Calu3 (cell line): ENCODE measurements at regions not wholly inside any gene's neighbourhood (a gene's known extent, or its start where the extent isn't known, plus 50 kb on each side); places are given as distances from the start of the nearest gene placed in this dataset.

ENCODE experiments used
- BruUV-seq: library from RNA; stranded (reverse); fragments of 400-500 nt; replicated peaks from 2 replicates; lab custom pipeline; 2021; lab: Mats Ljungman, UMichigan
- CTCF ChIA-PET: fragments of 300-600 bp; sonication (Branson Sonifier 250); formaldehyde crosslinking; loops from one replicate; lab custom pipeline; 2022; ENCODE audit warnings: antibody characterized with exemption; lab: Charles Lee
- DNase-seq: peaks from one replicate; pipeline ENCODE4 v3.0.0; 2022
- H3K27ac Mint-ChIP-seq: one replicate; pipeline ENCODE4 v1.8.0; 2022; ENCODE audit warnings: mixed read lengths; ENCODE audit not compliant: unreplicated experiment
- H3K27me3 Mint-ChIP-seq: one replicate; pipeline ENCODE4 v1.8.0; 2022; ENCODE audit warnings: mixed read lengths; ENCODE audit not compliant: unreplicated experiment
- H3K36me3 Mint-ChIP-seq: one replicate; pipeline ENCODE4 v1.8.0; 2022; ENCODE audit warnings: mild to moderate bottlenecking, moderate library complexity, mixed read lengths; ENCODE audit not compliant: insufficient read depth, unreplicated experiment
- H3K4me1 Mint-ChIP-seq: one replicate; pipeline ENCODE4 v1.8.0; 2022; ENCODE audit warnings: mild to moderate bottlenecking, low read depth, mixed read lengths; ENCODE audit not compliant: unreplicated experiment
- H3K4me3 Mint-ChIP-seq: one replicate; pipeline ENCODE4 v1.8.0; 2022; ENCODE audit warnings: mild to moderate bottlenecking, low read depth, moderate library complexity, mixed read lengths; ENCODE audit not compliant: unreplicated experiment
- H3K9me3 Mint-ChIP-seq: one replicate; pipeline ENCODE4 v1.8.0; 2022; ENCODE audit warnings: low read depth, mixed read lengths; ENCODE audit not compliant: unreplicated experiment
- CTCF ChIP-seq: fragments of 200-600 bp; IDR thresholded peaks from one replicate; pipeline ENCODE4 v1.8.0; 2022; ENCODE audit warnings: antibody characterized with exemption; ENCODE audit not compliant: unreplicated experiment
- intact Hi-C: fragments of 100-400 bp; cut with micrococcal nuclease; formaldehyde crosslinking; loops from one replicate; pipeline ENCODE4 v1.10.0; 2022; ENCODE audit not compliant: unreplicated experiment

- H3K36me3 Mint-ChIP-seq = no peaks in the 10 kb centered on the region
- H3K27me3 Mint-ChIP-seq = no peaks in the 10 kb centered on the region
- BruUV-seq = no TSS peak
- no peak overlapping the region for H3K4me3 Mint-ChIP-seq
- intact Hi-C loops = no loop called here
- no peaks in the 10 kb centered on the region for H3K9me3 Mint-ChIP-seq
- H3K27ac Mint-ChIP-seq = no peak overlapping the region
- CTCF ChIA-PET = no interaction called here
- no peak for TF ChIP-seq CTCF
- no peak for DNase-seq
- no peaks in the 10 kb centered on the region for H3K4me1 Mint-ChIP-seq
Measured at GRCh38 chr9:82234160-82234943, 245.8 kb downstream of the SPATA31D1 start.

GRCh38 chr9:82242285-82242963 lies 253.9 kb downstream of the SPATA31D1 start:
- Mint-ChIP-seq H3K4me1 (no peaks in the 10 kb centered on the region), H3K27me3 (no peaks in the 10 kb centered on the region), H3K36me3 (no peaks in the 10 kb centered on the region), H3K27ac (no peak overlapping the region), H3K9me3 (peaks cover 12% of the 10 kb centered on the region), H3K4me3 (no peak overlapping the region)
- no peak for TF ChIP-seq CTCF
- intact Hi-C loops = no loop called here
- no TSS peak for BruUV-seq
- DNase-seq = no peak
- CTCF ChIA-PET = no interaction called here

- H3K4me3 Mint-ChIP-seq = no peak overlapping the region
- H3K9me3 Mint-ChIP-seq = peaks cover 2% of the 10 kb centered on the region
- H3K27me3 Mint-ChIP-seq = no peaks in the 10 kb centered on the region
- H3K27ac Mint-ChIP-seq = no peak overlapping the region
- no TSS peak for BruUV-seq
- TF ChIP-seq CTCF = no peak
- no peaks in the 10 kb centered on the region for H3K36me3 Mint-ChIP-seq
- intact Hi-C loops = no loop called here
- no peaks in the 10 kb centered on the region for H3K4me1 Mint-ChIP-seq
- no peak for DNase-seq
- CTCF ChIA-PET = no interaction called here
Measured at GRCh38 chr9:82247318-82247717, 258.7 kb downstream of the SPATA31D1 start.

- Mint-ChIP-seq H3K4me3 (no peak overlapping the region), H3K27me3 (no peaks in the 10 kb centered on the region), H3K4me1 (no peaks in the 10 kb centered on the region), H3K27ac (no peak overlapping the region), H3K9me3 (no peaks in the 10 kb centered on the region), H3K36me3 (no peaks in the 10 kb centered on the region)
- BruUV-seq = no TSS peak
- intact Hi-C loops = no loop called here
- CTCF ChIA-PET = no interaction called here
- no peak for DNase-seq
- no peak for TF ChIP-seq CTCF
Measured at GRCh38 chr9:82252116-82252515, 263.5 kb downstream of the SPATA31D1 start.
